Caco-2 (cell line): ENCODE measurements at regions not wholly inside any gene's neighbourhood (a gene's known extent, or its start where the extent isn't known, plus 50 kb on each side); places are given as distances from the start of the nearest gene placed in this dataset.

Source experiments
- BruUV-seq: library from RNA; stranded (reverse); fragments of 400-500 nt; replicated peaks from 2 replicates; lab custom pipeline; 2021; lab: Mats Ljungman, UMichigan
- CTCF ChIA-PET: fragments of 300-600 bp; sonication (Branson Sonifier 250); formaldehyde crosslinking; loops from one replicate; lab custom pipeline; 2022; ENCODE audit warnings: antibody characterized with exemption; lab: Charles Lee
- POLR2A ChIA-PET: fragments of 300-600 bp; sonication (Branson Sonifier 250); formaldehyde crosslinking; loops from one replicate; lab custom pipeline; 2022; ENCODE audit warnings: antibody characterized with exemption; lab: Charles Lee
- DNase-seq, 2 experiments: peaks; one replicate each; pipeline versions ENCODE4 v3.0.0 to v3.0.0-alpha.2; 2020 to 2022
- H3K27me3 ChIP-seq: replicated peaks from 2 replicates; pipeline ENCODE4 v1.6.0; 2011; ENCODE audit warnings: low read length; ENCODE audit not compliant: control insufficient read depth, insufficient read depth
- H3K36me3 ChIP-seq: 2 replicates; pipeline ENCODE4 v1.5.1; 2011; ENCODE audit warnings: low read length; ENCODE audit not compliant: control insufficient read depth, insufficient read depth
- H3K4me1 ChIP-seq: fragments of 250-450 bp; sonication (Bioruptor Pico); 2 replicates; pipeline ENCODE4 v1.5.1; 2020; ENCODE audit warnings: mild to moderate bottlenecking
- H3K4me3 ChIP-seq: 2 replicates; pipeline ENCODE4 v1.5.1; 2011; ENCODE audit warnings: low read depth, mild to moderate bottlenecking, control low read depth, low read length
- H3K9me3 ChIP-seq: fragments of 250-450 bp; sonication (Bioruptor Pico); 2 replicates; pipeline ENCODE4 v1.5.1; 2020; ENCODE audit warnings: mild to moderate bottlenecking, moderate library complexity
- H3K27ac Mint-ChIP-seq: one replicate; pipeline ENCODE4 v1.8.0; 2022; ENCODE audit warnings: mixed read lengths; ENCODE audit not compliant: unreplicated experiment
- H3K27me3 Mint-ChIP-seq: one replicate; pipeline ENCODE4 v1.8.0; 2022; ENCODE audit warnings: mixed read lengths; ENCODE audit not compliant: insufficient read depth, unreplicated experiment
- H3K36me3 Mint-ChIP-seq: one replicate; pipeline ENCODE4 v1.8.0; 2022; ENCODE audit warnings: mild to moderate bottlenecking, mixed read lengths; ENCODE audit not compliant: insufficient read depth, unreplicated experiment
- H3K4me1 Mint-ChIP-seq: one replicate; pipeline ENCODE4 v1.8.0; 2022; ENCODE audit warnings: low read depth, mixed read lengths; ENCODE audit not compliant: unreplicated experiment
- H3K4me3 Mint-ChIP-seq: one replicate; pipeline ENCODE4 v1.8.0; 2022; ENCODE audit warnings: mild to moderate bottlenecking, moderate library complexity, mixed read lengths; ENCODE audit not compliant: unreplicated experiment
- H3K9me3 Mint-ChIP-seq: one replicate; pipeline ENCODE4 v1.8.0; 2022; ENCODE audit warnings: mixed read lengths; ENCODE audit not compliant: unreplicated experiment
- CTCF ChIP-seq, 2 experiments: fragments of 200-600 bp in 1 of 2; IDR thresholded peaks; 1 replicate in 1 of 2; 2 replicates in 1 of 2; pipeline versions ENCODE4 v1.5.1 to v1.8.0; 2011 to 2022; ENCODE audit warnings: antibody characterized with exemption in 1 of 2, control low read depth in 1 of 2, inconsistent platforms in 1 of 2, low read depth in 1 of 2, low read length in 1 of 2, mild to moderate bottlenecking in 1 of 2, moderate library complexity in 1 of 2; ENCODE audit not compliant: insufficient read depth in 1 of 2, severe bottlenecking in 1 of 2, unreplicated experiment in 1 of 2
- intact Hi-C: fragments of 100-400 bp; cut with micrococcal nuclease; formaldehyde crosslinking; loops from one replicate; pipeline ENCODE4 v1.10.0; 2022; ENCODE audit not compliant: unreplicated experiment

GRCh38 chr1:190864013-190864641 is 386.5 kb upstream of the BRINP3 start:
- no peaks in the 10 kb centered on the region for H3K9me3 Mint-ChIP-seq
- H3K4me3 Mint-ChIP-seq: no peak overlapping the region
- H3K27me3 Mint-ChIP-seq: no peaks in the 10 kb centered on the region
- TF ChIP-seq CTCF (IDR thresholded peaks at IDR 0.05; ENCODE audit: insufficient read depth in 1 of 2, low read depth in 1 of 2, low read length in 1 of 2, severe bottlenecking in 1 of 2, unreplicated experiment in 1 of 2): no peak
- Histone ChIP-seq H3K4me3 (no peak overlapping the region), H3K27me3 (no peaks in the 10 kb centered on the region), H3K9me3 (no peaks in the 10 kb centered on the region), H3K4me1 (no peaks in the 10 kb centered on the region), H3K36me3 (no peaks in the 10 kb centered on the region)
- BruUV-seq: no TSS peak
- ChIA-PET CTCF (no interaction called here), POLR2A (no interaction called here)
- intact Hi-C loops: no loop called here
- H3K4me1 Mint-ChIP-seq: no peaks in the 10 kb centered on the region
- no peaks in the 10 kb centered on the region for H3K36me3 Mint-ChIP-seq
- no peak overlapping the region for H3K27ac Mint-ChIP-seq
- DNase-seq: no peak

GRCh38 chr1:190880352-190880751 is 402.7 kb upstream of the BRINP3 start:
- CTCF ChIA-PET: no interaction called here
- H3K9me3 Mint-ChIP-seq: no peaks in the 10 kb centered on the region
- no peaks in the 10 kb centered on the region for H3K4me1 ChIP-seq
- H3K4me3 ChIP-seq: no peak overlapping the region
- POLR2A ChIA-PET: no interaction called here
- no peak for DNase-seq
- no peak for TF ChIP-seq CTCF (IDR thresholded peaks at IDR 0.05; ENCODE audit: insufficient read depth in 1 of 2, low read depth in 1 of 2, low read length in 1 of 2, severe bottlenecking in 1 of 2, unreplicated experiment in 1 of 2)
- H3K4me1 Mint-ChIP-seq: no peaks in the 10 kb centered on the region
- H3K36me3 Mint-ChIP-seq: no peaks in the 10 kb centered on the region
- no peak overlapping the region for H3K27ac Mint-ChIP-seq
- H3K27me3 ChIP-seq: no peaks in the 10 kb centered on the region
- BruUV-seq: no TSS peak
- H3K9me3 ChIP-seq: no peaks in the 10 kb centered on the region
- no peaks in the 10 kb centered on the region for H3K27me3 Mint-ChIP-seq
- intact Hi-C loops: no loop called here
- no peak overlapping the region for H3K4me3 Mint-ChIP-seq
- H3K36me3 ChIP-seq: no peaks in the 10 kb centered on the region

- H3K27ac Mint-ChIP-seq: no peak overlapping the region
- no peaks in the 10 kb centered on the region for H3K4me1 Mint-ChIP-seq
- no peaks in the 10 kb centered on the region for H3K36me3 ChIP-seq
- CTCF ChIA-PET: no interaction called here
- BruUV-seq: no TSS peak
- H3K4me3 Mint-ChIP-seq: no peak overlapping the region
- TF ChIP-seq CTCF (IDR thresholded peaks at IDR 0.05; ENCODE audit: insufficient read depth in 1 of 2, low read depth in 1 of 2, low read length in 1 of 2, severe bottlenecking in 1 of 2, unreplicated experiment in 1 of 2): no peak
- H3K27me3 Mint-ChIP-seq: no peaks in the 10 kb centered on the region
- H3K27me3 ChIP-seq: no peaks in the 10 kb centered on the region
- DNase-seq: no peak
- intact Hi-C loops: no loop called here
- POLR2A ChIA-PET: no interaction called here
- H3K4me1 ChIP-seq: no peaks in the 10 kb centered on the region
- no peak overlapping the region for H3K4me3 ChIP-seq
- no peaks in the 10 kb centered on the region for H3K9me3 Mint-ChIP-seq
- no peaks in the 10 kb centered on the region for H3K9me3 ChIP-seq
- H3K36me3 Mint-ChIP-seq: no peaks in the 10 kb centered on the region
Observed at GRCh38 chr1:190881064-190881463, 403.4 kb upstream of the BRINP3 start.
